Kidney (tissue), 13 donors: ENCODE measurements at regions not wholly inside any gene's neighbourhood (a gene's known extent, or its start where the extent isn't known, plus 50 kb on each side); places are given as distances from the start of the nearest gene placed in this dataset.

Source experiments
- DNase-seq, 5 donors: peaks; one replicate each; pipeline ENCODE4 v3.0.0-alpha.2; 2013 to 2020
- FAIRE-seq: peaks from 2 replicates; lab custom pipeline; 2012; peaks lifted over from hg19 to GRCh38; lab: Jason Lieb, UNC
- H3K27ac ChIP-seq, 2 donors: one replicate each; pipeline ENCODE4 v1.7.0; 2013; ENCODE audit warnings: low read depth in 2 of 2, low read length in 2 of 2, inconsistent platforms in 1 of 2
- H3K27me3 ChIP-seq: one replicate; pipeline ENCODE4 v1.7.1; 2013; ENCODE audit warnings: low read length, inconsistent platforms; ENCODE audit not compliant: control insufficient read depth, insufficient read depth
- H3K36me3 ChIP-seq, 3 donors: one replicate each; pipeline versions ENCODE4 v1.7.0 to v1.7.1; 2013; ENCODE audit warnings: low read length in 3 of 3, control low read depth in 1 of 3, inconsistent platforms in 1 of 3; ENCODE audit not compliant: insufficient read depth in 3 of 3, control insufficient read depth in 2 of 3
- H3K4me1 ChIP-seq, 3 donors: one replicate each; pipeline versions ENCODE4 v1.7.0 to v1.7.1; 2013; ENCODE audit warnings: low read length in 3 of 3, inconsistent platforms in 1 of 3, low read depth in 1 of 3; ENCODE audit not compliant: control insufficient read depth in 2 of 3, insufficient read depth in 2 of 3
- H3K4me3 ChIP-seq, 3 donors: one replicate each; pipeline versions ENCODE4 v1.7.0 to v1.8.1; 2013; ENCODE audit warnings: low read length in 3 of 3, control low read depth in 1 of 3, inconsistent platforms in 1 of 3
- H3K9ac ChIP-seq, 3 donors: one replicate each; pipeline versions ENCODE4 v1.7.0 to v1.7.1; 2013; ENCODE audit warnings: low read length in 3 of 3, control low read depth in 1 of 3, inconsistent platforms in 1 of 3
- H3K9me3 ChIP-seq, 3 donors: one replicate each; pipeline versions ENCODE4 v1.7.0 to v1.7.1; 2013; ENCODE audit warnings: low read length in 3 of 3, control low read depth in 1 of 3, inconsistent platforms in 1 of 3; ENCODE audit not compliant: control insufficient read depth in 2 of 3, insufficient read depth in 1 of 3
- CTCF ChIP-seq: IDR thresholded peaks from 3 replicates; pipeline ENCODE4 v1.5.1; 2012; ENCODE audit warnings: mild to moderate bottlenecking, moderate library complexity, borderline replicate concordance; ENCODE audit not compliant: insufficient read depth; ENCODE audit errors: extremely low read depth
- intact Hi-C: fragments of 100-400 bp; cut with DNase I; formaldehyde crosslinking; loops from one replicate; pipeline ENCODE4 v1.11.1; 2022
- donor health status: control.
- donor health status: control.
- donor health status: control.
- donor health status: control.
- donor health status: control.
- donor health status: DM: yes; HTN: yes; CAD: no.
- donor health status: Normal renal cell carcinoma (clear cell type).

GRCh38 chr3:46132565-46132964, 75.5 kb downstream of the CCR1 start:
- H3K4me3 ChIP-seq: no peak overlapping the region
- no peaks in the 10 kb centered on the region for H3K36me3 ChIP-seq
- no peaks in the 10 kb centered on the region for H3K4me1 ChIP-seq
- H3K9ac ChIP-seq: no peak overlapping the region
- H3K27ac ChIP-seq: no peak overlapping the region
- no peak for TF ChIP-seq CTCF
- no peak for FAIRE-seq
- no peak for DNase-seq
- no peaks in the 10 kb centered on the region for H3K27me3 ChIP-seq
- intact Hi-C loops: no loop called here
- H3K9me3 ChIP-seq: peaks cover 0 to 3% (median 0%) of the 10 kb centered on the region in 3 donors

GRCh38 chr3:46131884-46132450, 76.1 kb downstream of the CCR1 start:
- FAIRE-seq (no peak), DNase-seq (no peak)
- Histone ChIP-seq H3K4me3 (no peak overlapping the region), H3K9me3 (peaks cover 0 to 3% (median 0%) of the 10 kb centered on the region in 3 donors), H3K9ac (no peak overlapping the region), H3K27ac (no peak overlapping the region), H3K36me3 (no peaks in the 10 kb centered on the region), H3K4me1 (no peaks in the 10 kb centered on the region), H3K27me3 (no peaks in the 10 kb centered on the region)
- TF ChIP-seq CTCF: no peak
- intact Hi-C loops: no loop called here

- DNase-seq: no peak
- intact Hi-C loops: no loop called here
- H3K9ac ChIP-seq: no peak overlapping the region
- no peak for FAIRE-seq
- H3K4me1 ChIP-seq: no peaks in the 10 kb centered on the region
- H3K27ac ChIP-seq: no peak overlapping the region
- H3K36me3 ChIP-seq: no peaks in the 10 kb centered on the region
- H3K9me3 ChIP-seq: no peaks in the 10 kb centered on the region
- TF ChIP-seq CTCF: no peak
- H3K4me3 ChIP-seq: no peak overlapping the region
- no peaks in the 10 kb centered on the region for H3K27me3 ChIP-seq
Measured at GRCh38 chr3:46130631-46131310, 77.3 kb downstream of the CCR1 start.
